ENCODE measurements at regions not wholly inside any gene's neighbourhood (a gene's known extent, or its start where the extent isn't known, plus 50 kb on each side); places are given as distances from the start of the nearest gene placed in this dataset.

DNA sequence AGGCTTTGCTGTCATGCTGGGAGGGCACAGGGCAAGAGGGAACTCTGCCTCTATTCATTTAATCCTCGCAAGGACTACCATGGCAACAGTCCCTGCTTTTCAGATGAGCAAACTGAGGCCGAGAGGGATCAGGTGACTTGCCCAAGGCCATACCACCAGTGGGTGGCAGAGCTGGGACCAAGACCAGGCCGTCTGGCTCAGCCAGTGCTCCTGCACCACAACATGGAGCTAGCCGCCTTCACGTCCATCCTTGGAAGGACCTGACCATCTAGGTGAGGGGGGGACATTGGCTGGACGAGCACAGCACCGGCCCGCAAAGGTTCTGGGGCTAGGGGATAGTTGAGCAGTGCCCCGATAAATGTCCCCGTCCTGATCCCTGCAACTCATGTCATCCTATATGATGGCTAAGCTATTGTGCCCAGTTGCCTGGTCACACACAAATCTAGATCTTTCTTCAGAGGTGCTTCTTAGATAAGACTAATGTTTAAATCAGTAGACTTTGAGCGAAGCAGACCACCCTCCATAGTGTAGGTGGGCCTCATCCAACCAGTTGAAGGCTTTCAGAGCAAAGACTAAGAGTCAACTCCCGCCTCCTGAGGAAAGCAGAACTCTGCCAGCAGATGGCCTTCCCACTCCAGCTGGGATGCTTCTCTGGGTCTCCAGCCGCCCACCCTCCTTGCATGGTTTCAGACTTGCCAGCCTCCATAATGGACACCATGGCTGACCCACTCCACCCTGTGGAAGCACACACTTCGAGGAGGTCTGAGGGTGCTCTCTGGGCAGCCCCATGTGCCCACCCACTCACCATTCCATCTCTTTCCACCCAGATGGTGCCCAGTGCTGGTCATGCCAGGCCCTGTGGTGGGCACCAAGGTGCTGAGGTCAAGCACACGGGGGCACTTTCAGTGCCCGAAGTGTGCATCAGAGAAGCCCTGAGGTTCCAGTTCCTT is 214.8 kb upstream of the RAB6C start:
- H3K36me3 Mint-ChIP-seq (ENCODE audit: low read depth): no peaks in the 10 kb centered on the region
- Histone ChIP-seq H3K27ac (ENCODE audit: low read depth in 1 of 2, low read length in 2 of 2) (no peak overlapping the region), H3K9me3 (ENCODE audit: control insufficient read depth in 1 of 2, insufficient read depth in 1 of 2, low read length in 2 of 2) (peaks cover 0 to 28% of the 10 kb centered on the region in 2 experiments), H3K27me3 (ENCODE audit: control insufficient read depth in 1 of 2, insufficient read depth in 2 of 2, low read length in 2 of 2) (peaks cover 0 to 3% of the 10 kb centered on the region in 2 experiments), H3K36me3 (ENCODE audit: insufficient read depth, low read length) (no peaks in the 10 kb centered on the region), H3K4me3 (ENCODE audit: low read length) (no peak overlapping the region), H3K4me1 (ENCODE audit: insufficient read depth, low read length) (no peaks in the 10 kb centered on the region)
- no peaks in the 10 kb centered on the region for H3K27me3 Mint-ChIP-seq
- ChIA-PET POLR2A (no interaction called here), CTCF (no interaction called here)
- no peak overlapping the region for H3K27ac Mint-ChIP-seq
- H3K4me3 Mint-ChIP-seq: no peak overlapping the region
- intact Hi-C loops (cut with DNase I, micrococcal nuclease): no loop called here
- DNase-seq (no peak), ATAC-seq (ENCODE audit: poor library complexity) (no peak)
- no peaks in the 10 kb centered on the region for H3K9me3 Mint-ChIP-seq
- TF ChIP-seq, protein P1, sequence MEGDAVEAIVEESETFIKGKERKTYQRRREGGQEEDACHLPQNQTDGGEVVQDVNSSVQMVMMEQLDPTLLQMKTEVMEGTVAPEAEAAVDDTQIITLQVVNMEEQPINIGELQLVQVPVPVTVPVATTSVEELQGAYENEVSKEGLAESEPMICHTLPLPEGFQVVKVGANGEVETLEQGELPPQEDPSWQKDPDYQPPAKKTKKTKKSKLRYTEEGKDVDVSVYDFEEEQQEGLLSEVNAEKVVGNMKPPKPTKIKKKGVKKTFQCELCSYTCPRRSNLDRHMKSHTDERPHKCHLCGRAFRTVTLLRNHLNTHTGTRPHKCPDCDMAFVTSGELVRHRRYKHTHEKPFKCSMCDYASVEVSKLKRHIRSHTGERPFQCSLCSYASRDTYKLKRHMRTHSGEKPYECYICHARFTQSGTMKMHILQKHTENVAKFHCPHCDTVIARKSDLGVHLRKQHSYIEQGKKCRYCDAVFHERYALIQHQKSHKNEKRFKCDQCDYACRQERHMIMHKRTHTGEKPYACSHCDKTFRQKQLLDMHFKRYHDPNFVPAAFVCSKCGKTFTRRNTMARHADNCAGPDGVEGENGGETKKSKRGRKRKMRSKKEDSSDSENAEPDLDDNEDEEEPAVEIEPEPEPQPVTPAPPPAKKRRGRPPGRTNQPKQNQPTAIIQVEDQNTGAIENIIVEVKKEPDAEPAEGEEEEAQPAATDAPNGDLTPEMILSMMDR (IDR thresholded peaks at IDR 0.05): no peak
- no peaks in the 10 kb centered on the region for H3K4me1 Mint-ChIP-seq (ENCODE audit: low read depth)

DNA sequence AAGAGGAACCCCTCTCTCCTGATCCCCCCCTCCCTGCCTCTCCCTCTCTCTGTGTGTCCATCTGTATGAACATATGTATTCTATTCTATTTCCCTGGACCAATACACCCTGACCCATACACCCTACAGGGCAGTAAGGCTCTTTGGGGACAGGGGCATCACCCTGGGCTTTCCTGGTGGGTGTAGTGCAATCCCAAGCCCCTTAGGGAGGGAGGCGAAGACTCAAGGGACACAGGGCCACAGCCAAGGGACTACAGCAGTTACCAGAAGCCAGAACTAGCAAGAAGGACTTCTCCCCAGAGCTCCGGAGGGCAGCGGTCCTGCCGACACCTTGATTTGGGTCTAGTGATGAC is 214.2 kb upstream of the RAB6C start:
- TF ChIP-seq, protein P1 (IDR thresholded peaks at IDR 0.05): no peak
- ChIA-PET POLR2A (no interaction called here), CTCF (no interaction called here)
- H3K4me1 Mint-ChIP-seq (ENCODE audit: low read depth): no peaks in the 10 kb centered on the region
- Histone ChIP-seq H3K36me3 (ENCODE audit: insufficient read depth, low read length) (no peaks in the 10 kb centered on the region), H3K27me3 (ENCODE audit: control insufficient read depth in 1 of 2, insufficient read depth in 2 of 2, low read length in 2 of 2) (peaks cover 0 to 3% of the 10 kb centered on the region in 2 experiments), H3K9me3 (ENCODE audit: control insufficient read depth in 1 of 2, insufficient read depth in 1 of 2, low read length in 2 of 2) (peaks cover 0 to 22% of the 10 kb centered on the region in 2 experiments), H3K4me3 (ENCODE audit: low read length) (no peak overlapping the region), H3K27ac (ENCODE audit: low read depth in 1 of 2, low read length in 2 of 2) (no peak overlapping the region), H3K4me1 (ENCODE audit: insufficient read depth, low read length) (no peaks in the 10 kb centered on the region)
- H3K4me3 Mint-ChIP-seq: no peak overlapping the region
- no peaks in the 10 kb centered on the region for H3K27me3 Mint-ChIP-seq
- ATAC-seq (ENCODE audit: poor library complexity) (no peak), DNase-seq (no peak)
- no peaks in the 10 kb centered on the region for H3K36me3 Mint-ChIP-seq (ENCODE audit: low read depth)
- no peak overlapping the region for H3K27ac Mint-ChIP-seq
- H3K9me3 Mint-ChIP-seq: no peaks in the 10 kb centered on the region
- intact Hi-C loops (cut with DNase I, micrococcal nuclease): no loop called here

DNA sequence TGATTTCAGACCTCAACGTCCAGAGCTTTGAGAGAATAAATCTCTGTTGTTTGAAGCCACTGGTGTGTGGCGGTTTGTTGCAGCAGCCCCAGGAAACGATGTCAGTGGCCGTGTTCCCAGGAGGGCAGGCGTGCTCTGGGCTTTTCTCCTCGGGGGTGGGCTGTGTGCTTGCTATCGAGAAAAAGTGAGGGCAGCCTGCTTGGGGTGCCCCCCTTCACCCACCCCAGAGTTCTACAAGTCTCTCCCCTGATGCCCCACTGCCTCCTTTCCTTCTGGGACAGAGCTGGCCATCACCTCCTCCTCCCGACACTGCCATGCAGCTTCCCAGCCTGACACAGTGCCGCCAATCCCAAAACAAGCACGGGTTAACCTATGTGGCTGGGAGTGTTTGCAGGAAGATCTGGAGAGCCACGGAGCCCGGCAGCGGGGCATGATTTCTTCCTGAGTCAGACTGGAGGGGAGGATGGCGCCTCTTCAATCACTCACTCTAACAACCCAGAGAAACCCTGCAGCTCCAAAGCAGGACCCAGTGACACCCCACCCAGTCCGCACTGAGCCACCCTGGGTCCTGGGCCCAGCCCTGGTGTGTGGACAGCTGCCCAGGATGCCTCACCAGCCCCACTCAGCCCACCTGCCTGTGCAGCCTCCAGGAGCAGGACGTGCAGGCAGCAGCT is 213.7 kb upstream of the RAB6C start:
- intact Hi-C loops (cut with DNase I, micrococcal nuclease): no loop called here
- ATAC-seq (ENCODE audit: poor library complexity) (no peak), DNase-seq (no peak)
- Mint-ChIP-seq H3K4me3 (no peak overlapping the region), H3K27ac (no peak overlapping the region), H3K27me3 (no peaks in the 10 kb centered on the region), H3K36me3 (ENCODE audit: low read depth) (no peaks in the 10 kb centered on the region), H3K9me3 (no peaks in the 10 kb centered on the region), H3K4me1 (ENCODE audit: low read depth) (no peaks in the 10 kb centered on the region)
- Histone ChIP-seq H3K4me3 (ENCODE audit: low read length) (no peak overlapping the region), H3K27me3 (ENCODE audit: control insufficient read depth in 1 of 2, insufficient read depth in 2 of 2, low read length in 2 of 2) (peaks cover 0 to 3% of the 10 kb centered on the region in 2 experiments), H3K27ac (ENCODE audit: low read depth in 1 of 2, low read length in 2 of 2) (no peak overlapping the region), H3K4me1 (ENCODE audit: insufficient read depth, low read length) (no peaks in the 10 kb centered on the region), H3K36me3 (ENCODE audit: insufficient read depth, low read length) (no peaks in the 10 kb centered on the region), H3K9me3 (ENCODE audit: control insufficient read depth in 1 of 2, insufficient read depth in 1 of 2, low read length in 2 of 2) (peaks cover 0 to 22% of the 10 kb centered on the region in 2 experiments)
- ChIA-PET CTCF (no interaction called here), POLR2A (no interaction called here)
- TF ChIP-seq, protein P1 (IDR thresholded peaks at IDR 0.05): no peak

Measured in CD4-positive, alpha-beta T cell (primary cell).